Fibroblast of skin of right quadriceps (primary cell): ENCODE measurements at regions not wholly inside any gene's neighbourhood (a gene's known extent, or its start where the extent isn't known, plus 50 kb on each side); places are given as distances from the start of the nearest gene placed in this dataset.

Experiments
- DNase-seq: peaks from one replicate; pipeline ENCODE4 v3.0.0-alpha.2; 2013

- DNase-seq: no peak
Measured at GRCh38 chr13:111862836-111863815, 203.8 kb upstream of the SOX1 start.

GRCh38 chr13:111864566-111864965 is 202.4 kb upstream of the SOX1 start:
- DNase-seq: no peak

GRCh38 chr13:111865046-111865445 is 201.9 kb upstream of the SOX1 start:
- no peak for DNase-seq

GRCh38 chr13:111865826-111866225 is 201.1 kb upstream of the SOX1 start:
- no peak for DNase-seq

GRCh38 chr13:111866731-111867245 is 200.2 kb upstream of the SOX1 start:
- no peak for DNase-seq

GRCh38 chr13:111867657-111868056 is 199.3 kb upstream of the SOX1 start:
- no peak for DNase-seq

GRCh38 chr13:111868716-111869115 is 198.2 kb upstream of the SOX1 start:
- no peak for DNase-seq

- no peak for DNase-seq
Measured at GRCh38 chr13:111872475-111873150, 194.3 kb upstream of the SOX1 start.

- DNase-seq: no peak
Measured at GRCh38 chr13:111873676-111874178, 193.2 kb upstream of the SOX1 start.

- DNase-seq: no peak
Measured at GRCh38 chr13:111874981-111875380, 192.0 kb upstream of the SOX1 start.

GRCh38 chr13:111875915-111876314 is 191.0 kb upstream of the SOX1 start:
- no peak for DNase-seq

- DNase-seq: no peak
Measured at GRCh38 chr13:111876506-111876905, 190.4 kb upstream of the SOX1 start.

- no peak for DNase-seq
Measured at GRCh38 chr13:111877906-111878305, 189.0 kb upstream of the SOX1 start.

GRCh38 chr13:111879719-111880118 is 187.2 kb upstream of the SOX1 start:
- no peak for DNase-seq

GRCh38 chr13:111880185-111880584 is 186.8 kb upstream of the SOX1 start:
- no peak for DNase-seq

GRCh38 chr13:111881700-111882099 is 185.2 kb upstream of the SOX1 start:
- DNase-seq: no peak

- DNase-seq: no peak
Measured at GRCh38 chr13:111882351-111882750, 184.6 kb upstream of the SOX1 start.

GRCh38 chr13:111883571-111884343 is 183.2 kb upstream of the SOX1 start:
- DNase-seq: no peak

GRCh38 chr13:111886217-111886945 is 180.6 kb upstream of the SOX1 start:
- DNase-seq: no peak

- peak; percentile 1 for DNase-seq
Measured at GRCh38 chr13:111893071-111893606, 173.8 kb upstream of the SOX1 start.

- DNase-seq: no peak
Measured at GRCh38 chr13:111893607-111894443, 173.1 kb upstream of the SOX1 start.
